Osteoblast (primary cell): ENCODE measurements at regions not wholly inside any gene's neighbourhood (a gene's known extent, or its start where the extent isn't known, plus 50 kb on each side); places are given as distances from the start of the nearest gene placed in this dataset.

Experiments used
- DNase-seq: peaks from one replicate; pipeline ENCODE4 v3.0.0; 2011; ENCODE audit warnings: low spot score, mixed read lengths; ENCODE audit not compliant: insufficient read length; ENCODE audit errors: missing footprints
- H2AFZ ChIP-seq: 2 replicates; pipeline ENCODE4 v1.6.0; 2011; ENCODE audit warnings: mild to moderate bottlenecking, low read length
- H3K27ac ChIP-seq: 2 replicates; pipeline ENCODE4 v1.5.1; 2011; ENCODE audit warnings: mild to moderate bottlenecking, low read depth, low read length, moderate library complexity
- H3K27me3 ChIP-seq: 2 replicates; pipeline ENCODE4 v1.6.0; 2012; ENCODE audit warnings: mild to moderate bottlenecking, control low read depth, inconsistent platforms, low read length, moderate library complexity; ENCODE audit not compliant: insufficient read depth
- H3K36me3 ChIP-seq: 2 replicates; pipeline ENCODE4 v1.5.1; 2011; ENCODE audit warnings: mild to moderate bottlenecking, low read length, control low read depth, moderate library complexity; ENCODE audit not compliant: insufficient read depth
- H3K4me1 ChIP-seq: 2 replicates; pipeline ENCODE4 v1.5.1; 2011; ENCODE audit warnings: mild to moderate bottlenecking, low read length, control low read depth, moderate library complexity; ENCODE audit not compliant: insufficient read depth
- H3K4me2 ChIP-seq: 2 replicates; pipeline ENCODE4 v1.6.0; 2011; ENCODE audit warnings: mild to moderate bottlenecking, low read length; ENCODE audit not compliant: insufficient read depth
- H3K4me3 ChIP-seq: fragments of 200-600 bp; sonication (generic); 3 replicates; pipeline ENCODE4 v1.5.1; 2012; ENCODE audit warnings: mild to moderate bottlenecking, low read length, inconsistent platforms; ENCODE audit not compliant: insufficient read depth
- H3K79me2 ChIP-seq: 2 replicates; pipeline ENCODE4 v1.6.0; 2012; ENCODE audit warnings: mild to moderate bottlenecking, low read length, control low read depth, inconsistent platforms; ENCODE audit not compliant: insufficient read depth
- H3K9me3 ChIP-seq: 2 replicates; pipeline ENCODE4 v1.5.1; 2011; ENCODE audit warnings: low read depth, low read length, control low read depth
- H4K20me1 ChIP-seq: 2 replicates; pipeline ENCODE4 v1.6.0; 2012; ENCODE audit warnings: mild to moderate bottlenecking, low read length, control low read depth; ENCODE audit not compliant: insufficient read depth
- CTCF ChIP-seq: IDR thresholded peaks from 2 replicates; pipeline ENCODE4 v1.5.1; 2011; ENCODE audit warnings: mild to moderate bottlenecking, low read depth, low read length, moderate library complexity; ENCODE audit errors: extremely low read depth

GRCh38 chr3:143203848-143204247 is 84.3 kb downstream of the CHST2 start:
- no peaks in the 10 kb centered on the region for H4K20me1 ChIP-seq
- peaks cover 6% of the 10 kb centered on the region for H3K4me1 ChIP-seq
- DNase-seq, result peak; percentile 65
- no peak for TF ChIP-seq CTCF
- H3K79me2 ChIP-seq, result no peaks in the 10 kb centered on the region
- no peaks in the 10 kb centered on the region for H3K36me3 ChIP-seq
- no peak overlapping the region for H3K4me2 ChIP-seq
- no peaks in the 10 kb centered on the region for H3K9me3 ChIP-seq
- H3K27ac ChIP-seq, result no peak overlapping the region
- no peaks in the 10 kb centered on the region for H3K27me3 ChIP-seq
- H2AFZ ChIP-seq, result no peak overlapping the region
- no peak overlapping the region for H3K4me3 ChIP-seq

GRCh38 chr3:143206955-143207337 is 87.4 kb downstream of the CHST2 start:
- Histone ChIP-seq H4K20me1 (no peaks in the 10 kb centered on the region), H3K36me3 (no peaks in the 10 kb centered on the region), H3K9me3 (no peaks in the 10 kb centered on the region), H3K27me3 (no peaks in the 10 kb centered on the region), H3K79me2 (no peaks in the 10 kb centered on the region), H3K4me3 (no peak overlapping the region), H3K4me2 (no peak overlapping the region), H3K27ac (no peak overlapping the region), H3K4me1 (no peaks in the 10 kb centered on the region), H2AFZ (no peak overlapping the region)
- DNase-seq, result no peak
- TF ChIP-seq CTCF, result no peak

- no peak overlapping the region for H2AFZ ChIP-seq
- no peak for TF ChIP-seq CTCF
- peak; percentile 74 for DNase-seq
These were observed 87.9 kb downstream of the CHST2 start for GRCh38 chr3:143207338-143207961.

GRCh38 chr3:143208976-143209714 is 89.6 kb downstream of the CHST2 start:
- TF ChIP-seq CTCF, result no peak
- no peak overlapping the region for H3K4me2 ChIP-seq
- H2AFZ ChIP-seq, result peak overlapping the region; percentile 2
- H3K9me3 ChIP-seq, result no peaks in the 10 kb centered on the region
- H4K20me1 ChIP-seq, result no peaks in the 10 kb centered on the region
- no peaks in the 10 kb centered on the region for H3K36me3 ChIP-seq
- no peaks in the 10 kb centered on the region for H3K79me2 ChIP-seq
- H3K27me3 ChIP-seq, result no peaks in the 10 kb centered on the region
- H3K27ac ChIP-seq, result no peak overlapping the region
- no peaks in the 10 kb centered on the region for H3K4me1 ChIP-seq
- DNase-seq, result no peak
- H3K4me3 ChIP-seq, result no peak overlapping the region

More at GRCh38 chr3:143207338-143207961, 87.9 kb downstream of the CHST2 start:
- Histone ChIP-seq H4K20me1 (no peaks in the 10 kb centered on the region), H3K27ac (no peak overlapping the region), H3K4me1 (no peaks in the 10 kb centered on the region), H3K27me3 (no peaks in the 10 kb centered on the region), H3K36me3 (no peaks in the 10 kb centered on the region), H3K4me2 (no peak overlapping the region), H3K4me3 (no peak overlapping the region), H3K79me2 (no peaks in the 10 kb centered on the region), H3K9me3 (no peaks in the 10 kb centered on the region)
